Parathyroid adenoma (tissue), 2 donors: ENCODE measurements at regions not wholly inside any gene's neighbourhood (a gene's known extent, or its start where the extent isn't known, plus 50 kb on each side); places are given as distances from the start of the nearest gene placed in this dataset.

Experiments
- H2AFZ ChIP-seq: fragments of 300-600 bp; sonication (generic); one replicate; pipeline ENCODE4 v1.7.0; 2017; ENCODE audit warnings: antibody characterized with exemption, mild to moderate bottlenecking
- H3K27ac ChIP-seq: fragments of 300-600 bp; sonication (generic); one replicate; pipeline ENCODE4 v1.7.0; 2017
- H3K27me3 ChIP-seq: fragments of 300-600 bp; sonication (generic); one replicate; pipeline ENCODE4 v1.7.0; 2017; ENCODE audit warnings: low read length; ENCODE audit not compliant: control insufficient read depth, insufficient read depth
- H3K36me3 ChIP-seq: fragments of 300-600 bp; sonication (generic); one replicate; pipeline ENCODE4 v1.7.0; 2017; ENCODE audit warnings: low read length; ENCODE audit not compliant: control insufficient read depth, insufficient read depth
- H3K4me1 ChIP-seq: fragments of 300-600 bp; sonication (generic); one replicate; pipeline ENCODE4 v1.7.0; 2017; ENCODE audit warnings: control low read depth
- H3K4me2 ChIP-seq: fragments of 300-600 bp; sonication (generic); one replicate; pipeline ENCODE4 v1.7.0; 2017; ENCODE audit warnings: low read length
- H3K4me3 ChIP-seq: fragments of 300-600 bp; sonication (generic); one replicate; pipeline ENCODE4 v1.7.0; 2017; ENCODE audit warnings: low read depth, low read length
- H3K79me2 ChIP-seq: fragments of 300-600 bp; sonication (generic); one replicate; pipeline ENCODE4 v1.7.0; 2017; ENCODE audit warnings: control low read depth
- H3K9ac ChIP-seq: fragments of 300-600 bp; sonication (generic); one replicate; pipeline ENCODE4 v1.7.0; 2017; ENCODE audit warnings: mild to moderate bottlenecking
- H3K9me3 ChIP-seq: fragments of 300-600 bp; sonication (generic); one replicate; pipeline ENCODE4 v1.7.0; 2017; ENCODE audit warnings: low read length; ENCODE audit not compliant: control insufficient read depth
- CTCF ChIP-seq: fragments of 300-600 bp; sonication (generic); IDR thresholded peaks from one replicate; pipeline ENCODE4 v1.7.0; 2017; ENCODE audit warnings: antibody characterized with exemption, mild to moderate bottlenecking
- donor health status: primary hyperparathyroidism.

- peaks cover 7% of the 10 kb centered on the region for H3K4me1 ChIP-seq
- no peaks in the 10 kb centered on the region for H3K79me2 ChIP-seq
- H3K27me3 ChIP-seq = no peaks in the 10 kb centered on the region
- no peak overlapping the region for H3K27ac ChIP-seq
- no peaks in the 10 kb centered on the region for H3K9me3 ChIP-seq
- H3K9ac ChIP-seq = no peak overlapping the region
- no peak for TF ChIP-seq CTCF
- H3K4me2 ChIP-seq = no peak overlapping the region
- H3K36me3 ChIP-seq = no peaks in the 10 kb centered on the region
- H3K4me3 ChIP-seq = no peak overlapping the region
- no peak overlapping the region for H2AFZ ChIP-seq
Observed at GRCh38 chr5:124124711-124125229, 612.8 kb downstream of the CSNK1G3 start.

- no peaks in the 10 kb centered on the region for H3K9me3 ChIP-seq
- no peaks in the 10 kb centered on the region for H3K36me3 ChIP-seq
- no peak overlapping the region for H3K4me3 ChIP-seq
- H3K27me3 ChIP-seq = no peaks in the 10 kb centered on the region
- no peak overlapping the region for H3K9ac ChIP-seq
- H3K4me2 ChIP-seq = no peak overlapping the region
- H3K79me2 ChIP-seq = no peaks in the 10 kb centered on the region
- H3K4me1 ChIP-seq = no peaks in the 10 kb centered on the region
- H3K27ac ChIP-seq = no peak overlapping the region
- no peak overlapping the region for H2AFZ ChIP-seq
- TF ChIP-seq CTCF = no peak
Observed at GRCh38 chr5:124121198-124121597, 609.2 kb downstream of the CSNK1G3 start.

- Histone ChIP-seq H3K4me2 (no peak overlapping the region), H3K4me1 (no peaks in the 10 kb centered on the region), H3K79me2 (no peaks in the 10 kb centered on the region), H3K9ac (no peak overlapping the region), H3K4me3 (no peak overlapping the region), H3K9me3 (no peaks in the 10 kb centered on the region), H3K27me3 (no peaks in the 10 kb centered on the region), H3K36me3 (no peaks in the 10 kb centered on the region), H3K27ac (no peak overlapping the region), H2AFZ (no peak overlapping the region)
- TF ChIP-seq CTCF = no peak
Observed at GRCh38 chr5:124114911-124115310, 602.9 kb downstream of the CSNK1G3 start.

- no peak overlapping the region for H3K4me3 ChIP-seq
Observed at GRCh38 chr5:124111886-124112285, 599.9 kb downstream of the CSNK1G3 start.

More at GRCh38 chr5:124111886-124112285, 599.9 kb downstream of the CSNK1G3 start:
- no peaks in the 10 kb centered on the region for H3K79me2 ChIP-seq
- H3K4me2 ChIP-seq = no peak overlapping the region
- H3K4me1 ChIP-seq = no peaks in the 10 kb centered on the region
- no peak overlapping the region for H2AFZ ChIP-seq
- H3K9me3 ChIP-seq = no peaks in the 10 kb centered on the region
- no peaks in the 10 kb centered on the region for H3K27me3 ChIP-seq
- no peak overlapping the region for H3K9ac ChIP-seq
- no peaks in the 10 kb centered on the region for H3K36me3 ChIP-seq
- H3K27ac ChIP-seq = no peak overlapping the region
- TF ChIP-seq CTCF = no peak
